SK-MEL-5 (cell line): ENCODE measurements at regions not wholly inside any gene's neighbourhood (a gene's known extent, or its start where the extent isn't known, plus 50 kb on each side); places are given as distances from the start of the nearest gene placed in this dataset.
A peak's percentile ranks its signal among the peaks of the same experiment; 100 is the strongest.

Experiments
- DNase-seq: peaks from one replicate; pipeline ENCODE4 v3.0.0-alpha.2; 2016; ENCODE audit warnings: low read depth, low spot score
- in situ Hi-C: cut with HindIII; loops from 2 replicates; pipeline ENCODE4 v1.10.0; 2016; ENCODE audit warnings: low sequenced_read_pairs, high pct_unique_total_duplicates, low pct_unique_long_range_greater_than_20kb

DNA sequence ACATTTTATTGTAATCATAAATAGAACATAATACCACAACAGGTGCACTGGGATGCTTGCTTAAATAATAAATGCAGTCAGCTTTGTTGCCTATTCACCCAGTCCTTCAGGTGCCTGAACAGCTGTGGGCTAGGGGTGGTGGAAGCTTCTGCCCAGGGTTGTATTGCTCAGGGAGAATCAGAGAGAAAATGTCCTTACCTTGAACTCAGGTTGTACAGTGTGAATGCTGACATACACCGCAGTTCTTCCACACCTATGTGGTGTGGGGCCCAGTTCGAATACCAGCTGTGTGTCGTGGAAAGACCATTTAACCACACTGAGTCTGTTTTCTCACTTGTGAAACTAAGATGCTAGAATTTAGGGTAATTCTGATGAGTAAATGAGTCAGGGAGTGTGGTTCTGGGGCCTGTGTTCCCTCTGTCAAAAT lies 115.7 kb upstream of the ATP1A1 start:
- in situ Hi-C loops: no loop called here
- DNase-seq: no peak

DNA sequence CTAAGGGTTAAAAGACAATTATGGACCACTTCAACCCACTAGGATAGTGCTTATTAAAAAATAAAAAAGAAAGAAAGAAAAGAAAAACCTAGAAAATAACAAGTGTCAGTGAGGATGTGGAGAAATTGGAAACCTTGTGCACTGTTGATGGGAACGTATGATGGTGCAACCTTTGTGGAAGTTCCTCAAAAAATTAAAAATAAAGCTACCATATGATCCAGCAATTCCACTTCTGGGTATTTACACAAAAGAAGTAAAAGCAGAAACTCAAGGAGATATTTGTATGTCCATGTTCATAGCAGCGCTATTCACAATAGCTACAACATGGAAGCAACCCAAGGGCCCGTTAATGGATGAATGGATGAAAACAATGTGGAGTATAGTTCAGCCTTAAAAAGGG lies 115.2 kb upstream of the ATP1A1 start:
- DNase-seq: no peak
- in situ Hi-C loops: no loop called here

DNA sequence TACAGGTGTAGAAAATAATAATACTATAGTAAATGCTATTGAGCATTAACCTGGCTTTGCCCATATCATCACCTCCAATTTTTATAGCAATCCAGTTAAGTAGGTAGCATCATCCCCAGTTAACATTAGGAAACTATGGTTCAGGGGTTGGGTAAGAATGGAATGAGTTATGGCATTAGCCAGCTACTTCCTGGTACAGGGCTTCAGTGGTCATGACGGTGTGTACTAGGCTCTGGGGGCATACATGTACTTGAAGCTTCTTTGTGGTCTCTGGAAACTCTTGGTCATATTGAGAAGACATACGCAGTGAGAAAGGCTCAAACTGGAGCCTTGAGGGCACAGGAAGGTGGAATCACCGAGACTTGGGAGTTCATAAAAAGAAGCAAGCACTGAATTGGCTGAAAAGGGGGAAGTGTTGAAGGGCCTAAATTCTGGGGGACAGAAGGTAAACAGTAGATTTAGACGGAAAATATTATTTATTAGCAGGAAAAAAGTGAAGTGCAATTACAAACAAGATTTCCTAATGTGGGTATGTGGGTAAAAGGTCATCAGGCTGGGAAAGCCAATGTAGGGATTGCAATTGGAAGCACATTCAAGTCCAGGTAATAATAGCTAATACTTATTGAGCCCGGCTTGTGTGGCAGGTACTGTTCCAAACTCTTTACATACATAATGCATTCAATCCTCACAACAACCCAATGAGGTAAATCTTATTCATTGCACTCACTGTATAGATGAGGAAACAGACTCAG lies 114.2 kb upstream of the ATP1A1 start:
- in situ Hi-C loops: no loop called here
- no peak for DNase-seq

DNA sequence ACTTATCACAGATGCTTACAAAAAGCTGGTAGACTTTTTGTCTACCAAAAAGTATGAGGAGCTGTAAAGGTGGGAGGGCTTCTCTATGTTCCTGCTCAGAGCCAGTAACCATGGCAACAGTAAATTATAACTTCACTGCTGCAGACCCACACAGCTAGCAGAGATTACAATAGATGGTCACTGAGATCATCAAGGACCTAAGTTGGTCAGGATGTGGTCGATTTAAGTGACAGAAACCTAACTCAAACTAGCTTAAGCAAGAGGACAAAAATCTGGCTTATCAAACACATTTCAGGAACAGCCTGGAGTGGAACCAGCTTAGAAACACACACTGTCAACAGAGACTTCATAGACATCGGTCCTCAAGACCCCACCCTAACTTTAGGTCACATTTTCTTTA lies 113.4 kb upstream of the ATP1A1 start:
- no peak for DNase-seq
- in situ Hi-C loops: no loop called here

DNA sequence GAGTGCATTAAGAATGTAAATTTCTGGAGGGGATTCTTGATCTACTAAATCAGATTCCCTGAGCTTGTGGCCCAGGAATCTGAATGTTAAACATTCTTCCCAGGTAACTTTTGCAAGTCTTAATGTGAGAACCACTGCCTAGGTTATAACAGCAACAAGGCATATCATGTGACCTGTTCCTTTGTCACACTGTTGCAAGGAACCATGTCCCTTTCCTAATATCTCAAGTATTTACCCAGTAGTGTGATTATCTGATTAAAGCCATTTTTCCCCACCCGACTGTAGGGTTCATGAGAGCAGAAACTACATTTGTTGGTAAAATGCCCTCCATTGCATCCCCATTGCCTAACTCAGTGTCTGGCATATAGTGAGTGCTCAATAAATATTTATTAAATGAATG lies 112.9 kb upstream of the ATP1A1 start:
- no peak for DNase-seq
- in situ Hi-C loops: no loop called here

DNA sequence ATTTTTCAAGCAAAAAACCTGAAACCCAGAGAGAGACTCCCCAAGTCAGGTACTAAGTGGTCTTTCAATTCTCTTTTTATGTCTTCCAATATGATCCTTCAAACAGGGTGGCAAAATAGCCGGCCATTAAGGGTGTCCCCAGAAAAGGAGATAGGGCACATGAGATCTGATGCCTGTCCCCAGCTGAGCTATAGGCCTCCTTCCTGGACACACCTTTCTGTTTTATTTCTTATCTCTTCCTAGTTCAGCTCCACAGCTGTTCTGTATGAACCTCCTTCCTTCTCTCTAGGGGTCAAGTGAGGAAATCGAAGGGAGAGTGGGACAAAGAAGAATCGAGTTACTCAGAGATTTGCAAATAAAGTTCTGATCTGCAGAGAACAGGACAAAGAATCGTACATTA lies 112.4 kb upstream of the ATP1A1 start:
- in situ Hi-C loops: no loop called here
- DNase-seq: no peak

DNA sequence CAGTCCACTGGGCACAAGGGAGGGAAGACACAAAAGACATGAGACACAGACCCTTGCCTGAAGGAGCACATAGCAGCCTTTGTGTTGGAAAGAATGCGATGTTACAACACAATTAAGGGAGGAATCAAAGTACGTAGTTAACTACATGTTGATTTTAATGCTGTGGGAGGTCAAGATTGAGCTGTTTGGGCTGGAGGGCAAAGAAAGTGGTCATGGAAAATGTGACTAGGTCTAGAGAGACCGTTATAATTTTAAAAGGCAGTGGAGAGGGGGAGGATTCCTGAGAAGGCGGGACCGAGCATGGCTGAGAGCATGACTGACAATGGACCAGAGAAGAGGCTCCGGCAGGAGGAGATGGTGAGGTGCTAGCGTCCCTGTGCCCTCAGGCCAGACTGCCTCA lies 111.8 kb upstream of the ATP1A1 start:
- peak; percentile 54 for DNase-seq
- in situ Hi-C loops: no loop called here

DNA sequence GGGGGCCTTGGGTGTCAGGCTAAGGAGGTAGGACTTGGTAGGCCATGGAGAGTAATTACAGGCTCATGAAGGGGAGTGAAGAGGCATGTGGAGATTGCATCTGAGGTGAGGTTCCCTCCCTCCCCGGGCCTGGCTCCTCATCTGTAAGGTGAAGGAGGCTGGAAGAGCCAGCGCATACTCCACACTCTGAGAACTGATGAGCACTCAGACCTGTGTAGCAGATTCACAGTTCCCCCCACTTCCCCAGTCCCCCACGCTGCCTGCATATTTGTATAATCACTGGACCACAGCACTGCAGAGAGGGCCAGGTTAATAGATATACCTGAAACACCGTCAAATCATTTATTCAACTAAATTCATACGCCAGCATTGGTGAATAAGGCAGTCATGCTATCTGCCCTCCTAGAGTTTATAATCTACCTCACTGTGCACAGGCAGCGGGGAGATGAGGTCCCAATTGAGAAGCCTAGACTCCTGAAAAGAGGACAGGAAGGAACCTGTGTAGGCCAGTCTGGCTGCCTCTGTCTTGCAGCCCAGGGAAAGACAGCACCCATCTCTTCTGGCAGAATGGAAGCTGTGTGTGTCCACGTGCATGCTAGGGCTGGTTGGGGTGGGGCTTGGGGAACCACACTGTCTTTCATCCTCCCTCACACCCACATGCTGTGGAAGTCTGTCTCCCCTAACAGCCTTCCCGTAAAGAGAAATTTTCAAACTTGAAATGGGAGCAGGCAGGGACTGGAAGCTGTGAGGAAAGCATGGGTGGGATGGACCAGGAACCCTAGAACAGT lies 110.6 kb upstream of the ATP1A1 start:
- in situ Hi-C loops: no loop called here
- no peak for DNase-seq

DNA sequence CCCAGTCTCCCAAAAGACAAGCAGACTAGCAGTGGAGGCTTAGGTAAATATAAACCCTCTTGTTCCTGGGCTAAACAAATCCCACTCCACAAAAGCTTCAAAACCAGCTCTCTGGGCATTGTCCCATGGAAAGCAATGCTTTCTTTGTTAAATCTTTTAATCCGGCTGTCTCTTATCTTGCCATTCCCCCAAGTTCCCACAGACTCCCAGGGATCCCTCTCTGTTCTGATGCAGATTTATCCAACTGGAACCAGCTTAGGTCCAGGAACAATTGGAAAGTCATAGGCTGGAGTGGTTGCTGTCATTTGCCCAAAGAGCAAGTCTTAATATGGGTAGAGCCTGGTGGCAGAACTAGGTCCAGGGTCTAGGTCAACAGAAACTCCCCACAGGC lies 110.1 kb upstream of the ATP1A1 start:
- in situ Hi-C loops: no loop called here

DNA sequence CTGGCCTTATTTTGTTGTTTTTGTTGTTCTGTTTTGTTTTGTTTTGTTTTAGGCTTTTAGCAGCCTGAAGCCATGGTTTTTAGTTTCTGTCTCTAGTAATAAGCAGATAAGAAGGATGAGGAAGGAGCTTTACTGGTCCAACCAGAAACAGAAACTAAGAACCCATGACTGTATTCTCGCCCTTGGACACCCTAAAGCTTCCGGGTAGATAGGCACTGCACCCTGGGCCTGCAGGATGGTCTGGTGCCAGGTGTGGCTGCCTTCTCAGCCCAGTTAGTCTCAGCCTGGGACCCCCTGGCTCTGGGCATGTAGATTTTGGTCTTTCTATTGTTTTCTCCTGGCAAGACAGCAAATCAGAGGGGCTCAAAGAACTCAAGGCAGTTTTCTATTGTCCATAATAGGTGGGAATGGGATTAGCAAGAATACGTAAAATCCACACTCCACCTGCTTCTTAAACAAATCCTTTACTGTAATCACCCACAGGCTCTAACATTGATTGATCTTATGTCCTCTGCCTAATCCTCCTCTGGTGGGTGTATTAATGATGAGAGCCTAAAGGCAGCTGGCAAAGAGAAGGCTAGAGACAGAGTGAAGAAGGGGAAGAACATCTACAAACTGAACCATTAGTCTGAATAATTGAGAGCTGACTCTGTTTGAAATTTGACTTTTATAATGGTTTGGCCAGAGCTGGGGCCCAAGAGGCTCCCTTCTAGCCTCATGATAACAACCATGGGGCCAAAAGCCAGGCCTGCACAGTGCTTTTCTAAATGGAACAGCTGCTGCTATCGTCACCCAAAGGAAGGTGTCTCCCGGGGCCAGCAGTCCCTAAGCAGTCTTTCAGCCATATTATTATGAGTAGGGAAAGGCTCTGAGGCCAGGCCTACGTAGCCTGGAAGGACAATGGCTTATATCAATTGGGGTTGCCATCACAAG lies 106.8 kb upstream of the ATP1A1 start:
- no peak for DNase-seq
- in situ Hi-C loops: no loop called here

More for the DNA sequence above, 110.1 kb upstream of the ATP1A1 start:
- no peak for DNase-seq

DNA sequence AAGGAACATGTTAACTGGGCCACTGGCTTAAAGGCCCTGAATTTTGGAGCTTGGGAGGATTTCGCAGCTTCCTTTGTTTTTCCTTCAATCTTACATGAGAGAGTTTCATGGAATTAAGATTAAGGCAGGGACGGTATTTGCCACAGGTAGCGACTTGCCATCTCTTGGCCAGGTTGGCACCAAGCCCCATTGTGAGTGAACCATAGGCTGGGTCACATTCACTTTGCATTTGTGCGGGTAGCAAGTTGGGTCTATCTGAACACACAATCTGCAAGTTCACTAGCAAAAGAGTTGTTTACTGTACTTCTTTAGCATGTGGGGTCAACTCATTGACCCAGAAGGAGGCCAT lies 106.2 kb upstream of the ATP1A1 start:
- DNase-seq: no peak

DNA sequence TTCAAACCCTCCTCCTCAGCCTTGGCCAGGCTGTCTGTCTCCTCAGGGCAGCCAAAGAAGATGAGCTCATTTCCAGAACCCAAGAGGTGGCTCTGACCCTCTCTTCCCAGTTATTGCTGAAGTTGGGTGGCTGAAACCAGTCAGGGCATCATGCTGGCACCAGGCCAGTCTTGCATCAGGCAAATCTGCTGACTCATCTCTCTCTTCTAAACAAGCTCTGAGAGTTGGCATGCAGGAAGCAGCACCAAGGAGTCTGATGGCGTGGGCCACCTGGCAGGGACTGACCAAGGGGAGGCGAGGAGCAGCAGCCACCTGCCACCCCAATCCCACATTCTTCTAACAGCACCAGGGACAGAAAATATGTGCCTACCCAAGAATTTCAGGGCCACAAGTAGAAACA lies 104.8 kb upstream of the ATP1A1 start:
- in situ Hi-C loops: no loop called here
- DNase-seq: no peak

More for the DNA sequence above, 106.2 kb upstream of the ATP1A1 start:
- in situ Hi-C loops: no loop called here

DNA sequence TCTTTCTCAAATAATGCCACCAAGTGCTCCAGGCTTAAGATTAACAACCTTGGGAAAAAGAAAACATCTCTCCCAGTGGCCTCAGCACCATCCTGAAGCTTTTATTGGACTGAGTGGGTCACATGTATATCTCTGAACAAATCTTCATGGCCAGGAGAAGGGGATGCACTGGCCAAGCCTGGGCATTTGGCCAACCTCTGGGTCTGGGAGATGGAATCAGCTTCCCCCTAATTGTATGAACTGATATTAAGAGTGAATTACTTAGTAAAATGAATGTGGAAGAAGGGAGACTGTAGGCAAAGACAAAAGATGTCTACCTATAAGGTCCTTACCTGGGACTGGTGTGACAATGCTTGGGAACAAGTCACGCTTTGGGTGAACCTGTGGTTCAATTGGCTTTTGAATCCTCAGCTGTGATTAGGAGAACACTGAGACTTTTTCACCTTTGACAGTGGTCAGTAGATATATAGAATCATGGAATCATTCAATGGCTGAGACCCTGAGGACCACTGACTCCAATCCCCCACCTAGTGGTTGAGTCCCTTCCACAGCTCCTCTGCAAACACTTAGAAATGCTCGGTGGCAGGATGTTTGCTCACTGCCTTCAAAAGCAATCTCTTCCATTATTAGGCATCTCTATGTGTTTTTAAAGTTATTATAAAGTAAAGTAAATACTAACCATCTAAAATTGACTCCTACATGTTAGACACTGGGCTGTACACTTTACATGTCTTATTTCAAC lies 102.6 kb upstream of the ATP1A1 start:
- in situ Hi-C loops: no loop called here
- DNase-seq: no peak

DNA sequence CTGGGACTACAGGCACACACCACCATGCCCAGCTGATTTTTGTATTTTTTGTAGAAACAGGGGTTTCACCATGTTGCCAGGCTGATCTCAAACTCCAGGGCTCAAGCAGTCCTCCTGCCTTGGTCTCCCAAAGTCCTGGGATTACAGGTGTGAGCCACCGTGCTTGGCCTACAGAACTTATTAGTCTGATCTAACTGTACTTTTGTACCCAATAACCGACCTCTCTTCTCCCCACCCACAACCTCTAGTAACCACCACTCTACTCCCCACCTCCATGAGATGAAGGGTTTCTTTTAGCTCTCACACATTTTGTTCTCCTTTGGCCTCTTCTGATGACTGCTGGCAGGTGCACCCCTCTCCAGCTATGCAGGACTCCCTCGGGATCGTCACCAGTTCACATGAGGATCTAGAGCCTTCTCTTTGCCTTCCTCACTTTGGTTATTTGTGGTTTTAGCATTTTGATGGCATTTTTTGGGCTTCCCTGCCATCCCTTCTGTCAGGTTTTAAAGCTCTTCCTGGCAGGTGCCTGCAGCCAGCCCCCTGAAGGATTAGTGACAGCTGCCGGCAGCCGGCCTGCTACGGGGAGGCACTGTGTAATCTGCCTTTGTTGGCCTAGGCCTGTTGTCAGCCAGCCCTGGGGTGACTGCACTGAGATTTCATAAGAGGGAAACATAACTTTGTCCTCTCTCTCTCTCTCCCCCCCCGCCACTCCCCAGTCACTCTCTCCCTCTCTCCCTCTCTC lies 99.8 kb upstream of the ATP1A1 start:
- in situ Hi-C loops: no loop called here
- no peak for DNase-seq

DNA sequence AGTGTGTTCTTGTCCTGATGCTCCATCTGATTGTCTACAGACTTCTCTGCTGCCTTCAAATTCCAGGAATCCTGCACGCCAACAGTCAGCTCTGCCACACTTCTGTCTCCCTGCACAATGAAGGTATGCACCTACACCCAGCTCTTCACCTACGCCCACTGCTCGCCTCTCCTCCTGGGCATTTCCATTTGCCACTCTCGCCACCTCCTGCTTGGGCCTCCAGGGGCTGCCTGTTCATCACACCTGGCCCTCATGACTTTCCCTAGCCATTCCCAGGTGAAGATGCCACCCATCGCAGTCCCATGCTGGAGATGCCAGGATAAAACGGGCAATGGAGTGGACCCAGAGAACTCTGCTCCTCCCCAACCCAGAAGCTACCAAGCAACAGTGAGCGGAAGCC lies 96.5 kb upstream of the ATP1A1 start:
- in situ Hi-C loops: no loop called here
- DNase-seq: no peak

DNA sequence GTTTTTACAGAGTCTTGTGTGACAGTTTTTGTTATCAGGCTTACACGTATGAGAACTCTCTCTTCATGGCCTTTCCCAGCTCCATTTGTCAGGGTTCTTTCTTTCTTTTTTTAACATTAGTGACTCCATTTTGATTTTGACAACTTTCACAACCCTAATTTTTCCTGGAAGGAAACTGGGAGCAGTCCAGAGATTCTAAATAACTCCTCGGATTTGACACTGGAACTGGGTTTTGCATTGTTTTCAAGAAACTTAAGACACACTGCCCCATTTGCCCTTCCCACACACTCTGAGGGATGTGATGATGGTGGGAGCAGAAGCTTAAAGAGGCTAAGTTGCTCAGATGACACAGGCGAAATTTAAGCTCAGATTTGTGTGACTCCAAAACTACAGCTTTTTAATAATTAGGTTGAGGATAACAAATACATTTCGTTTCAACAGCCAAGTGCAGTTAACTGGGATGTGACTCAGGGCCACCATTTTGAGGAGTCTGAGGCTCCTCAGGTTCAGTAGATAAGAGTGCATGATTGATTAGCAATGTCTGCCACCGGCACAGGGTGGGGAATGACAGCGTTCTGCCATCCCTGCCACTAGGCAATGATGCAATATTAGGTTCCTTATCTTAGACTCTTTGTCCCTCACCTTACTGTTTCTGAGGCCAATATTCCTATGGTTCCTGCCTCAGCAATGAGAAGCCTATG lies 95.1 kb upstream of the ATP1A1 start:
- in situ Hi-C loops: no loop called here
- DNase-seq: no peak

DNA sequence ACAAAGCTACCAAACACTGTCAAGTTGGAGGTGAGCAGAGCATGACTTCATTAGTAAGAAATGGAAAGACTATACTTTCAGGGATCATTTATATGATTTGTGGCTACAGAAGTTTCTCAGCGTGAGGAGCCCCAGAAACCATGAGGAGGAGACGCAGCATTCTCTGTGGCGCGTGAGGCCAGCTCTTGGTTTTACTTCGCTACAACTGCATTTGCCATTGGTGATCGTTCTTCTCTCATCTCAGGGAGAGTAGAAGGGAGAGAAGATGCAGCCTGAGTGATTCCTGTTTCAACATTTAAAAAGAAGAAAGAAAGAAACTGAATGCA lies 94.5 kb upstream of the ATP1A1 start:
- DNase-seq: no peak
- in situ Hi-C loops: no loop called here
